ENCODE measurements at regions not wholly inside any gene's neighbourhood (a gene's known extent, or its start where the extent isn't known, plus 50 kb on each side); places are given as distances from the start of the nearest gene placed in this dataset.

DNA sequence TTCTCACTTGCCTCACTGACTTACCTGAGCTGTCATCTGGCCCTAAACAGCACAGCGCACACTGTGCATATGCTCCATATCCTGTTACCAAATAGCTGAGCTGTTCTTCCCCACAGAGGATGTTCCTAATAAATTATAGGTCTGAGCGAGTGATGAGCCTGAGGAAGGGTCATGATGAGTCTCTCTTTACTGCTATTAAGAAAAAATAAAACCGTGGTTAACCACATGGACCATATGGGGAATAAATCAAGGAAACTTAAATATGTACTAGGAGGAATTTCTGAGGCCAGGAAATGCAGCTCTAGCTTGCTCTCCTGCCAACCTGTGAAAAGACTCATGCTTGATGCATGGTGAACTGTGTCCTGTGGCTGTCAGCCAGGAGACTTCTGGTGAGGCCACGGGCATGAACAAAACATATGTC is 424.8 kb upstream of the DMAC1 start:
- Mint-ChIP-seq H3K27ac (no peak overlapping the region), H3K9me3 (ENCODE audit: low read depth) (peaks cover 4% of the 10 kb centered on the region), H3K4me1 (ENCODE audit: low read depth) (peaks cover 28% of the 10 kb centered on the region), H3K36me3 (ENCODE audit: insufficient read depth) (no peaks in the 10 kb centered on the region), H3K4me3 (ENCODE audit: low read depth) (no peak overlapping the region), H3K27me3 (peaks cover 3% of the 10 kb centered on the region)
- TF ChIP-seq, protein P1, sequence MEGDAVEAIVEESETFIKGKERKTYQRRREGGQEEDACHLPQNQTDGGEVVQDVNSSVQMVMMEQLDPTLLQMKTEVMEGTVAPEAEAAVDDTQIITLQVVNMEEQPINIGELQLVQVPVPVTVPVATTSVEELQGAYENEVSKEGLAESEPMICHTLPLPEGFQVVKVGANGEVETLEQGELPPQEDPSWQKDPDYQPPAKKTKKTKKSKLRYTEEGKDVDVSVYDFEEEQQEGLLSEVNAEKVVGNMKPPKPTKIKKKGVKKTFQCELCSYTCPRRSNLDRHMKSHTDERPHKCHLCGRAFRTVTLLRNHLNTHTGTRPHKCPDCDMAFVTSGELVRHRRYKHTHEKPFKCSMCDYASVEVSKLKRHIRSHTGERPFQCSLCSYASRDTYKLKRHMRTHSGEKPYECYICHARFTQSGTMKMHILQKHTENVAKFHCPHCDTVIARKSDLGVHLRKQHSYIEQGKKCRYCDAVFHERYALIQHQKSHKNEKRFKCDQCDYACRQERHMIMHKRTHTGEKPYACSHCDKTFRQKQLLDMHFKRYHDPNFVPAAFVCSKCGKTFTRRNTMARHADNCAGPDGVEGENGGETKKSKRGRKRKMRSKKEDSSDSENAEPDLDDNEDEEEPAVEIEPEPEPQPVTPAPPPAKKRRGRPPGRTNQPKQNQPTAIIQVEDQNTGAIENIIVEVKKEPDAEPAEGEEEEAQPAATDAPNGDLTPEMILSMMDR (IDR thresholded peaks at IDR 0.05; ENCODE audit: unreplicated experiment) = no peak
- no peak for DNase-seq (ENCODE audit: low spot score, unreplicated experiment)

DNA sequence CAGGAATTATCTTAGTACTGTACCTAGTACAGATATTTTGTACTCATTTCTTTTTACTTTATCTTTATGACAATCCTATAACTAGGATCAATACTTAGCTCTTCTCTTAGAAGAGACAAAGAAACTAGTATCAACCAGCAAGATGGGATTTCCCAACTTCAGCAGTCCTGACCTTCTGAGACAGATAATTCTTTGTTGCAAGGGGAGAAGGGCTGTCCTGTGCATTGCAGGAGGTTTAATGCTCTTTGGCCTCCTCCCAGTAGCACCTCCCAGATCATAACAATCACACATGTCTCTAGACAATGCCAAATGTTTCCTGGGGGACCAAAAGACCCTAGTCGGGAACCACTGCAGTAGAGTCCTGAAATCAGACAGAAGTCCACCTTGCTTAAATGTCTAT is 424.3 kb upstream of the DMAC1 start:
- peaks cover 3% of the 10 kb centered on the region for H3K27me3 Mint-ChIP-seq

DNA sequence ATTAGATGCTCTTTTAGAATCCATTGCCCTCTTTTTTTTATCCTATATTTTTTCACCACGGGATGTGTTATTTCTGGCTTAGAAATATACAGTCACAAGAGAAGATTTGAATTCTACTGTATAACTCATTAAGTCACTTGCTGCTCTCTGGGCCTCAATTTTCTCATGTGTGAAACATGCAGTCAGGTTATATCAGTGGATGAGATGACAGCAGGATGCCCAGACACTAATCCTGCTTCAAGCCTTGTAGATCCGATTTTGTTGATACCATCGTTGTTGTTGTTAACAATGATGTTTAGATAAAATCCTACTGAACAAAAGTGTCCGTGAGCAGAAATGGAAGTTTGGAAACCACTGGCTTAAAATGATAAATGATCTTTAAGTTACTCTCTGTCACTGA is 421.9 kb upstream of the DMAC1 start:
- H3K4me1 Mint-ChIP-seq (ENCODE audit: low read depth) = peaks cover 22% of the 10 kb centered on the region
- DNase-seq (ENCODE audit: low spot score, unreplicated experiment) = no peak
- H3K27ac Mint-ChIP-seq = no peak overlapping the region
- no peaks in the 10 kb centered on the region for H3K36me3 Mint-ChIP-seq (ENCODE audit: insufficient read depth)
- peaks cover 16% of the 10 kb centered on the region for H3K9me3 Mint-ChIP-seq (ENCODE audit: low read depth)
- TF ChIP-seq, protein P1 (IDR thresholded peaks at IDR 0.05; ENCODE audit: unreplicated experiment) = no peak
- H3K27me3 Mint-ChIP-seq = peaks cover 3% of the 10 kb centered on the region
- H3K4me3 Mint-ChIP-seq (ENCODE audit: low read depth) = no peak overlapping the region

More for the DNA sequence above, 424.3 kb upstream of the DMAC1 start:
- Mint-ChIP-seq H3K4me1 (ENCODE audit: low read depth) (peaks cover 28% of the 10 kb centered on the region), H3K36me3 (ENCODE audit: insufficient read depth) (no peaks in the 10 kb centered on the region), H3K4me3 (ENCODE audit: low read depth) (no peak overlapping the region), H3K27ac (no peak overlapping the region), H3K9me3 (ENCODE audit: low read depth) (peaks cover 4% of the 10 kb centered on the region)
- DNase-seq (ENCODE audit: low spot score, unreplicated experiment) = no peak
- TF ChIP-seq, protein P1 (IDR thresholded peaks at IDR 0.05; ENCODE audit: unreplicated experiment) = no peak

DNA sequence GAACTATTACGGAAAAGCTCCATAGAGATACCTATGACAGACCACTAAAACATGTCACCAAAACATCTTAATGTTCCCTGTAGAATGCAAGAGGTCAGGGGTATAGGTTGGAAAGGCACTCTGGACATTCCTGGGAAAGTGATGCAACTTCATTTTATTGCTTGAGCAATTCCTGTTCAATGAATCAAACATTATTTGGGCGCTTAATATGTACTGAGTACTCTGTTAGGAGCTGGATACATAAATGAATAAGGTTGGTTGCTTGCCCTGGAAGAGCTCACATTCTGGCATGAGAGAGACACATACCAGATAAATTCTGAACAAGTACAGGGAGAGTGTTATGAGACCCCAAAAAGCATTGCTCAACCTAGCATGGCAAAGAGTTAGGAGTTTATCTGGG is 408.9 kb upstream of the DMAC1 start:
- H3K27me3 Mint-ChIP-seq = no peaks in the 10 kb centered on the region
- TF ChIP-seq, protein P1 (IDR thresholded peaks at IDR 0.05; ENCODE audit: unreplicated experiment) = no peak
- no peak overlapping the region for H3K27ac Mint-ChIP-seq
- H3K4me3 Mint-ChIP-seq (ENCODE audit: low read depth) = no peak overlapping the region
- no peaks in the 10 kb centered on the region for H3K36me3 Mint-ChIP-seq (ENCODE audit: insufficient read depth)
- DNase-seq (ENCODE audit: low spot score, unreplicated experiment) = no peak
- H3K4me1 Mint-ChIP-seq (ENCODE audit: low read depth) = no peaks in the 10 kb centered on the region
- H3K9me3 Mint-ChIP-seq (ENCODE audit: low read depth) = peaks cover 3% of the 10 kb centered on the region

DNA sequence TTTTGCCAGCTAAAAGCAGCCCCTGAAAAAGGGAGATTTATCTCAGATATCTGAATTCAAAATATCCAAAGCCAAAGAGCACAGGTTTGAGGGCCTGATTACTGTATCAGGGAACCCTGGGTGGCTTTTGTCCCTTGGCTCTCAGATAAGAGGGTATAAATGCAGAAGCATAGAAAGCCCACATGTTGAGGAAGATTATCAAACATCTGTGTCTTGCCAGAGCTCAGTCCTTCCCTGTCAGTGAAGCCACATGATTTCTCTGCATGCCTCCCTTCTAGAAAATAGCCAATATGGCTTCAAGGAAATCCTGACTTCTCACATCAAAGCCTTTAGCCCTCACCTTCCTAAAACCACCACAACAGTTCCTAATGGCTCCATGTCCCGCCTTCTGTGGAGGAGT is 408.0 kb upstream of the DMAC1 start:
- Mint-ChIP-seq H3K27ac (no peak overlapping the region), H3K4me1 (ENCODE audit: low read depth) (no peaks in the 10 kb centered on the region), H3K27me3 (no peaks in the 10 kb centered on the region), H3K9me3 (ENCODE audit: low read depth) (peaks cover 5% of the 10 kb centered on the region), H3K36me3 (ENCODE audit: insufficient read depth) (no peaks in the 10 kb centered on the region), H3K4me3 (ENCODE audit: low read depth) (no peak overlapping the region)
- TF ChIP-seq, protein P1 (IDR thresholded peaks at IDR 0.05; ENCODE audit: unreplicated experiment) = no peak
- no peak for DNase-seq (ENCODE audit: low spot score, unreplicated experiment)

Data from progenitor cell of endocrine pancreas (in vitro differentiated cells).